ENCODE measurements at regions not wholly inside any gene's neighbourhood (a gene's known extent, or its start where the extent isn't known, plus 50 kb on each side); places are given as distances from the start of the nearest gene placed in this dataset.

- Histone ChIP-seq H3K4me3 (ENCODE audit: low read depth, low read length) (no peak overlapping the region), H3K36me3 (ENCODE audit: control insufficient read depth, insufficient read depth, low read length) (no peaks in the 10 kb centered on the region), H3K27me3 (ENCODE audit: control insufficient read depth, insufficient read depth, low read length) (peaks cover 2% of the 10 kb centered on the region; the same call in 1 of the 2 replicates)
- ChIA-PET CTCF (interaction anchor here (1.3 kb wide), 1 partner anchor 10 kb away, joined by 5 read pairs; no protein-coding TSS in a partner anchor), POLR2A (no interaction called here)
- TF ChIP-seq CTCF (IDR thresholded peaks at IDR 0.05; ENCODE audit: insufficient read depth, low read depth, low read length): no peak
- no peak for DNase-seq (ENCODE audit: low read depth)
Measured at GRCh38 chr2:219769090-219769910, 141.9 kb downstream of the SLC4A3 start.

- POLR2A ChIA-PET: no interaction called here
Measured at GRCh38 chr2:219772103-219772635, 144.7 kb downstream of the SLC4A3 start.

GRCh38 chr2:219772697-219773096 lies 145.3 kb downstream of the SLC4A3 start:
- no peak for TF ChIP-seq CTCF (IDR thresholded peaks at IDR 0.05; ENCODE audit: insufficient read depth, low read depth, low read length)
- POLR2A ChIA-PET: no interaction called here
- H3K27me3 ChIP-seq (ENCODE audit: control insufficient read depth, insufficient read depth, low read length): 0 out of 2 replicates have a peak, but pooled peaks cover 2% of the 10 kb centered on the region

More at GRCh38 chr2:219772103-219772635, 144.7 kb downstream of the SLC4A3 start:
- TF ChIP-seq CTCF (IDR thresholded peaks at IDR 0.05; ENCODE audit: insufficient read depth, low read depth, low read length): no peak
- H3K36me3 ChIP-seq (ENCODE audit: control insufficient read depth, insufficient read depth, low read length): no peaks in the 10 kb centered on the region
- H3K4me3 ChIP-seq (ENCODE audit: low read depth, low read length): no peak overlapping the region
- CTCF ChIA-PET: no interaction called here
- DNase-seq (ENCODE audit: low read depth): no peak
- 0 out of 2 replicates have a peak, but pooled peaks cover 2% of the 10 kb centered on the region for H3K27me3 ChIP-seq (ENCODE audit: control insufficient read depth, insufficient read depth, low read length)

GRCh38 chr2:219775506-219775905 lies 148.1 kb downstream of the SLC4A3 start:
- Histone ChIP-seq H3K36me3 (ENCODE audit: control insufficient read depth, insufficient read depth, low read length) (no peaks in the 10 kb centered on the region), H3K27me3 (ENCODE audit: control insufficient read depth, insufficient read depth, low read length) (0 out of 2 replicates have a peak, but pooled peaks cover 2% of the 10 kb centered on the region), H3K4me3 (ENCODE audit: low read depth, low read length) (no peak overlapping the region)
- ChIA-PET CTCF (no interaction called here), POLR2A (no interaction called here)
- no peak for DNase-seq (ENCODE audit: low read depth)
- TF ChIP-seq CTCF (IDR thresholded peaks at IDR 0.05; ENCODE audit: insufficient read depth, low read depth, low read length): no peak

More at GRCh38 chr2:219772697-219773096, 145.3 kb downstream of the SLC4A3 start:
- CTCF ChIA-PET: no interaction called here
- Histone ChIP-seq H3K36me3 (ENCODE audit: control insufficient read depth, insufficient read depth, low read length) (no peaks in the 10 kb centered on the region), H3K4me3 (ENCODE audit: low read depth, low read length) (no peak overlapping the region)
- no peak for DNase-seq (ENCODE audit: low read depth)

- no peak for DNase-seq (ENCODE audit: low read depth)
- 0 out of 2 replicates have a peak, but pooled peaks cover 2% of the 10 kb centered on the region for H3K27me3 ChIP-seq (ENCODE audit: control insufficient read depth, insufficient read depth, low read length)
- ChIA-PET CTCF (no interaction called here), POLR2A (no interaction called here)
- H3K4me3 ChIP-seq (ENCODE audit: low read depth, low read length): no peak overlapping the region
- TF ChIP-seq CTCF (IDR thresholded peaks at IDR 0.05; ENCODE audit: insufficient read depth, low read depth, low read length): no peak
- H3K36me3 ChIP-seq (ENCODE audit: control insufficient read depth, insufficient read depth, low read length): no peaks in the 10 kb centered on the region
Measured at GRCh38 chr2:219777388-219777787, 150.0 kb downstream of the SLC4A3 start.
